DMS114 treated with DMSO at 0.1 percent for 48 hours (cell line): ENCODE measurements at regions not wholly inside any gene's neighbourhood (a gene's known extent, or its start where the extent isn't known, plus 50 kb on each side); places are given as distances from the start of the nearest gene placed in this dataset.

ENCODE experiments used
- DNase-seq: peaks from one replicate; lab custom pipeline; 2025; ENCODE audit not compliant: unreplicated experiment; lab: John Stamatoyannopoulos, UW

GRCh38 chr13:65093357-65093756 lies 2136.8 kb downstream of the PCDH9 start:
- no peak for DNase-seq

- DNase-seq: no peak
These were observed 2139.1 kb downstream of the PCDH9 start for GRCh38 chr13:65091031-65091430.

- DNase-seq: no peak
These were observed 2139.9 kb downstream of the PCDH9 start for GRCh38 chr13:65090186-65090585.

DNA sequence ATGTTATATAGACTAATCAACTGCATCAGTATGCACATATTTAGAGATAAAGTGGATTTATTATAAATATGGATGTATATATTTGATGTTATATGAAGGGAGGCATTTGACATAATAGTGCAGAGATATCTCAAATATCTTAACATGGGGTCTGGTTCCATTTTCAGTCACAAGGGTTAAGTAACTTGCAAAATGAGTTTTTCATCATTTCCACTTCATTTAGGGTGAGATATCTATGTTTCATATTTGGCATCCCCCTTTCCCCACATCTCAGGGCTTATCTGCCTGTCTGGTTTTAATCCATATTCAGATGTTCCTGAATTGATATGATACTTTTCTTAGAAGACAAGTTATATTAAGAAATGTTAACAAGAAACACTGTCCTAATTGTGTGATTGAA lies 2141.2 kb downstream of the PCDH9 start:
- DNase-seq: no peak

GRCh38 chr13:65085977-65086376 lies 2144.2 kb downstream of the PCDH9 start:
- no peak for DNase-seq

- DNase-seq: no peak
These were observed 2155.9 kb downstream of the PCDH9 start for GRCh38 chr13:65074248-65074647.

GRCh38 chr13:65064967-65065366 lies 2165.2 kb downstream of the PCDH9 start:
- DNase-seq: no peak

- DNase-seq: no peak
These were observed 2166.4 kb downstream of the PCDH9 start for GRCh38 chr13:65063753-65064152.

DNA sequence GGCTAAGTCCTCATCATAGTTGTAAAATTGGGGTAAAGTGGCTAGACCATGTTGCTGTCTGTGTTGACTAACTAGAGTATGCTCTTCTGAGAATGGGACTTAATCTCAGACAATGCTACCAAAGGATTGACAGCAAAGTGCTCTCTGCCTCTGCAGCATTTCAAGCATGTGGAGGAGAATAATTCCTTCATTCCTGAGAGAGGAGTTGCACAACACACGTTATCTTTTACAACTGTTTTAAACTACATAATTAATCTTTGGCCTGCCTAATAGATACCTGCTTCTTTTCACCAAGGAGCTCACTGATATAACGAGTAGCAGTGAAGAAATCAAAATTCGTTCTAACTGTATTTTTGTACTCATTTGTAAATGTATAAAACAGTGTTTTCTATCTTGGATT lies 2172.2 kb downstream of the PCDH9 start:
- DNase-seq: no peak

DNA sequence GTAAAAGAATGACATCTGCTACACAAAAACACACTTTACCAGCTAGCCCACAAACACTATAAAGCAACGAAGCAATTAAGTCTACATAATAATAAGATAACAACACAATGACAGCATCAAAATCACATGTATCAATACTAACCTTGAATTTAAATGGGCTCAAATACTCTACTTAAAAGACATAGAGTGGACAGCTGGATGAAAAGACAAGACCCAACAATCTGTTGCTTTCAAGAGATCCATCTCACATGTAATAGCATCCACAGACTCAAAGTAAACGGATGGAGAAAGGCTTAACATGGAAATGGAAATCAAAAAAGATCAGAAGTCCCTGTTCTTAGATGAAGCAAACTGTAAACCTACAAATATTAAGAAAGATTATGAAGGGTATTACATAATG lies 2175.9 kb downstream of the PCDH9 start:
- DNase-seq: no peak

DNA sequence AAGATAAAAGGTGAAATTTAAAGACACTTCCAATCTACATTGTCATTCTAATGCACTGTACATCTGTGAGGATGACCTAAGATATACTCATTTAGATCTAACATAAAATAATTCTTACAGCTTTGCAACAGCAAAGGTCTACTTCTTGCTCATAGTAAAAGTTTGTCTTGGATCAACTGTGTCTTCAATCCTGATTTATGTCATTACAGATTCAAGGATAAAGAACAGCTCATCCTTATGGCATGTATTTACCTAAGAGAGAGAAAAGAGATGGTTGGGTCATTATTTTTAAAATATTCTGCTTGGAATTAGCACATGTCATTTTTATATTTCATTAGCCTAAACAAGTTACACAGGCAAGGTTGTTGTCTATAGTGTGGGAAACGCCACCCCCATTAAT lies 2193.1 kb downstream of the PCDH9 start:
- DNase-seq: no peak

GRCh38 chr13:65035302-65035701 lies 2194.8 kb downstream of the PCDH9 start:
- DNase-seq: no peak

DNA sequence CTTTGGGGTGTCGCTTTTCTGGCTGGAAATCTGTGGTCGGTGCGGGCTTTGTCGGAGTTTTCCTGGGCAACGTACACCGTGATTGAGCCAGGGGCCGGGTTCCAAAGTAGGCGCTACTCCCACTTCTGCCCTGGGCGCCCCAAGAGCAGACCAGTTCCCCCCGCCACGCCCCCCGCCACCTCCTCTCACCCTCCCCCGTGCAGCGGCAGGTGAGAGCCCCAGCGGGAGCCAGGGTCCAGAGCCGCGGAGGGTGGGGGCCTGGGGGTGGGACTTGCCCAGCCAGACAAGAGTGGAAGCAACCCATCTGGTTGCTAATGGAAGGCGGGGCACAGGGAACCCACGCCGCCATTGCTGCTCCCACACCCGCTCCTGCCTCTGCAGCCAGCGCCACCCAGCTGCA lies 2195.9 kb downstream of the PCDH9 start:
- no peak for DNase-seq

DNA sequence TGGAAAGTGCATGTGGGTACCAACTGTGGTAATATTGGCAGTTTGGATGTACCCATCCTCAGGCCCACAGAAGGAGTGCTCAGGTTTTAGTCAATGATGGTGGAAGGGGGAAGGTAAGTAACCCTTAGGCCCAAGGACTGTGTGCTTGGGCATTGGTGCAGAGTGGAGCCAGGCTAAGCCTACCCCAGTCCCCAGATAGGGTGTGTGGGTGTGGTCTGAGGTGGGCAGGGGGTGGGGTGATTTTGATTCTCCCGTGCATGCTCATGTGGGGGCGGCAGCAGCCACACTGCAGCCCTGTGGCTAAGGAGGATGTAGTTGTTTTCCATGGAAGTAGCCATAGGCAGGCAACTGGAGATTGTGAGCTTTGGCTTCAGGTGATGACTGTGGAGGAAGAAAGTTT lies 2197.3 kb downstream of the PCDH9 start:
- DNase-seq: no peak

DNA sequence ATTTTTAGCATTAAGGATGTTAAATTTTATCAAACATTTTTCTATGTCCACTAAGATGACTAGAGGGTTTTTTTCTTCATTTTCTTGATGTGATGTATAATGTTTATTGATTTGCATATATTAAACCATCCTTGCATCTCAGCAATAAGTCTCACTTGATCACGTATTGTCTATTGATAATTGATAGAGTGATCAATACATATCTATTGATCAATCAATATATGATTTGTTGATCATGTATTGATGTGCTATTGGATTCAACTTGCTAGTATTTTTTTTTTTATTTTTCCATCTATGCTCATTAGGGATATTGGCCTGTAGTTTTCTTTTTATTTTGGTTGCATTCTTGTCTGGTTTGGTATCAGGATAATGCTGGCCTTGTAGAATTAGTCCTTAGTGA lies 2202.0 kb downstream of the PCDH9 start:
- DNase-seq: no peak

- no peak for DNase-seq
These were observed 2203.6 kb downstream of the PCDH9 start for GRCh38 chr13:65026505-65026904.

DNA sequence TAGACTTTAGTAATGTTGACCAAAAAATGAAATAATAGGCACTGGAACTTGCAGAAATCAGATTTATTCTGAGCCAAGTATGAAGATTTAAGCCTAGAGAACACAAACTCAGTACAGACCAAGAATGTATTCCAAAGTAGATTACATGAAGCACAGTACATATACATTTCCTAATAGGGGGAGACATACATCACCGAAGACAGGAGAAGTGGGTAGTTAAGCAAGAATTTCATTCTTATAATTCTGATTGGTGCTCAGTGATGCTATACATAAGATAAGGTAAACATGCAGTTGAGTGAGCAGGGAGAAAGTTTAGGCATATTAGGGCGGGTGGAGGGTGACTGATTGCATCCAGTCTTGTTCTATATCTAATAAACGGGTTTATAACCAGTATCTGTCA lies 2218.8 kb downstream of the PCDH9 start:
- DNase-seq: no peak

DNA sequence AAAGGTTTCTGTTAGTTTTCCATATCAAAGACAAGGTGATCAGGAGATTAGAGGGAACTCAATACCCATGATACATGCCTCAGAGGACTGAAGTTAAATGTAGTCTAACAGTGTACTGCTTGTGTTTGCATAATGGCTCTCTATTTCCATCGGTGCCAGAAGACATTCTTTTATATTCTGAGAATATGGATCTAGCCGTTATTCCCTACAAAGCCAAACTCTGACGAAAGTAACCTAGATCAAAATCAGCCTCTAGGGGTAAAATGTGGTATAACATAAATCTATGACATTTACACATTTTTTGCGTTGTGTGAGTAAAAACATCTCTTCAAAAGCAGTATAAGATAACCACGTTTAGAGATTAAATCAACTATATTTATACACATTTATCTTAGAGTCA lies 2232.7 kb downstream of the PCDH9 start:
- DNase-seq: no peak

DNA sequence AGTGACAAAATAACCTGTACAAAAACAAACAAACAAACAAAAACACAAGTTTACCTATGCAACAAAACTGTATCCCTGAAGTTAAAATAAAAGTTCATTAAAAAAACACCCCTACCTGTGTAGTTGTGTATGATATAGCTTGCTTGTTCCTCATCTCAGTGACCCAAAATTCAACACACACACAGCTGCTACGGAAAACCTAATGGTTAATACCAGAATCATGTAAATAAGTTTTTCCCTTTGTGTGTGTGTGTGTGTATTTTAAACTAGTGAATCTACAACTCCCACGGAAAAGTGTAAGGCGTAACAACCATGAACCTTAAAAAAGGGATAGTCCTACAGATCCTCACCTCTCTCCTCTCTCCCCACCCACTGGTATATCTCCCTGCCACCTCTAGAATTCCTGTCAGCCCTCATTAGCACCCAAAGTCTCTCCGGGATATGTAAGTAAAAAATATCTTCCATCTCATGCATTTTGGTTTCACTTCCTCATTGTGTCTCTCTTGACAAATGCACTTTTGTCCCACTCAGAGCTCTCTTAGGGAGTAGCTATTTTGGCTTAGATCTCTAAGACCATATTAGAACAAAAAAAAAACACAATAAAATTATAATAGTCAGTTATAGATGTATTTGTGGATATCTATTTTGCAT lies 2236.5 kb downstream of the PCDH9 start:
- DNase-seq: no peak

- DNase-seq: no peak
These were observed 2237.8 kb downstream of the PCDH9 start for GRCh38 chr13:64992314-64992713.

- DNase-seq: no peak
These were observed 2245.1 kb downstream of the PCDH9 start for GRCh38 chr13:64985075-64985474.

DNA sequence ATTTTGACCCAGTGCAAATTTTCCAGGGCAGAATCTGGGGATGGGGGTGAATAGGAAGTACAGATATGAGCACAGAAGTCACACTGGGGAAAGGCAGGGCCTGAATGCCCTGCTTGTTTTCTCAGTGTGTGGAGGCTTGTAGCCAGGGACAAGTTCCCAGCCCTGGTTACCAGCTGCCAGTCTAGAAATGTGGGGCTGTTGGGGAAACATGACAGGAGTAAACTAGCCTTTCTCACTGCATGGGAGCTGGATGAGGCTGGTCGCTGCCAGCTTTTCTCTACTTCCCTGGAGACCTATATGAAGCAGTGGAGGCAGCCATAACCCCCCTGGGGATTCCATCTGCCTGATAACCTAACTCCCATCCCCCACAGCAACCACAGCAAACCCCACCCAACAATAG lies 2267.7 kb downstream of the PCDH9 start:
- no peak for DNase-seq

GRCh38 chr13:64959276-64959675 lies 2270.9 kb downstream of the PCDH9 start:
- DNase-seq: no peak

GRCh38 chr13:64958106-64958505 lies 2272.0 kb downstream of the PCDH9 start:
- DNase-seq: no peak
